ENCODE measurements at regions not wholly inside any gene's neighbourhood (a gene's known extent, or its start where the extent isn't known, plus 50 kb on each side); places are given as distances from the start of the nearest gene placed in this dataset.
"Not testable (repeated sequence)": the region's sequence is repeated elsewhere in the genome, so short reads cannot be mapped to it uniquely, and the experiment has no call there.

DNA sequence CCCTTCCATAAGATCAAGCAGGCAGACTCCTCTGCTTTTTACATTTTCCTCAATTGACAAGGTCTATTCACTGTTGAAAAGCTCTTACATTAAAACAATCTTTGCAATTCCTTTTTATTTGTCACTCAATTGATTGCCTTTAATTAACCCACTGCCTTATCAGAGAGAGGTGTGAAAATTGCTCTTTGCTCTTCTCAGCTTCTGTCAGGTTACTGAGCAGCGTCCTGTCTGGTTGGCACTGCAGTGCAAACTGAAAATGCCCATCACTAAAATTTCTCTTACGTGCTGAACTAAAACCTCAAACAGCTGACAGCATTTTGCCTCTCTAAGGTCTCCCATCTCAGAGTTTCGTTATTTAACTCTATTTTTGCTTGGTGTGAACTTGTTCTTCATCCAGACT lies 504.1 kb upstream of the ATXN7L3B start:
- Histone ChIP-seq H2AFZ (ENCODE audit: low read length) (no peak overlapping the region), H4K20me1 (ENCODE audit: insufficient read depth, low read length) (no peaks in the 10 kb centered on the region), H3K4me1 (ENCODE audit: low read length) (no peaks in the 10 kb centered on the region), H3K27ac (ENCODE audit: low read length) (no peak overlapping the region), H3K79me2 (ENCODE audit: low read length) (no peaks in the 10 kb centered on the region), H3K27me3 (replicated peaks; ENCODE audit: insufficient read depth, low read length) (no peaks in the 10 kb centered on the region), H3K9me3 (replicated peaks; ENCODE audit: insufficient read depth, low read length) (no peaks in the 10 kb centered on the region), H3K9ac (ENCODE audit: low read length) (no peak overlapping the region), H3F3A (ENCODE audit: insufficient read depth, low read length) (no peaks in the 10 kb centered on the region), H3K36me3 (replicated peaks; ENCODE audit: insufficient read depth, low read length) (no peaks in the 10 kb centered on the region), H3K9me2 (replicated peaks; ENCODE audit: insufficient read depth, low read length) (no peaks in the 10 kb centered on the region), H3K4me3 (ENCODE audit: low read length) (no peak overlapping the region), H3K4me2 (ENCODE audit: low read depth, low read length) (no peak overlapping the region)
- no peak for TF ChIP-seq EZH2 (optimal IDR thresholded peaks at IDR 0.05; ENCODE audit: low read depth, low read length)
- no peak for TF ChIP-seq EZH2phosphoT487 (IDR thresholded peaks at IDR 0.05; ENCODE audit: low read length)
- TF ChIP-seq, protein P1, sequence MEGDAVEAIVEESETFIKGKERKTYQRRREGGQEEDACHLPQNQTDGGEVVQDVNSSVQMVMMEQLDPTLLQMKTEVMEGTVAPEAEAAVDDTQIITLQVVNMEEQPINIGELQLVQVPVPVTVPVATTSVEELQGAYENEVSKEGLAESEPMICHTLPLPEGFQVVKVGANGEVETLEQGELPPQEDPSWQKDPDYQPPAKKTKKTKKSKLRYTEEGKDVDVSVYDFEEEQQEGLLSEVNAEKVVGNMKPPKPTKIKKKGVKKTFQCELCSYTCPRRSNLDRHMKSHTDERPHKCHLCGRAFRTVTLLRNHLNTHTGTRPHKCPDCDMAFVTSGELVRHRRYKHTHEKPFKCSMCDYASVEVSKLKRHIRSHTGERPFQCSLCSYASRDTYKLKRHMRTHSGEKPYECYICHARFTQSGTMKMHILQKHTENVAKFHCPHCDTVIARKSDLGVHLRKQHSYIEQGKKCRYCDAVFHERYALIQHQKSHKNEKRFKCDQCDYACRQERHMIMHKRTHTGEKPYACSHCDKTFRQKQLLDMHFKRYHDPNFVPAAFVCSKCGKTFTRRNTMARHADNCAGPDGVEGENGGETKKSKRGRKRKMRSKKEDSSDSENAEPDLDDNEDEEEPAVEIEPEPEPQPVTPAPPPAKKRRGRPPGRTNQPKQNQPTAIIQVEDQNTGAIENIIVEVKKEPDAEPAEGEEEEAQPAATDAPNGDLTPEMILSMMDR (IDR thresholded peaks at IDR 0.05; ENCODE audit: low read length), result no peak
- DNase-seq, result no peak

DNA sequence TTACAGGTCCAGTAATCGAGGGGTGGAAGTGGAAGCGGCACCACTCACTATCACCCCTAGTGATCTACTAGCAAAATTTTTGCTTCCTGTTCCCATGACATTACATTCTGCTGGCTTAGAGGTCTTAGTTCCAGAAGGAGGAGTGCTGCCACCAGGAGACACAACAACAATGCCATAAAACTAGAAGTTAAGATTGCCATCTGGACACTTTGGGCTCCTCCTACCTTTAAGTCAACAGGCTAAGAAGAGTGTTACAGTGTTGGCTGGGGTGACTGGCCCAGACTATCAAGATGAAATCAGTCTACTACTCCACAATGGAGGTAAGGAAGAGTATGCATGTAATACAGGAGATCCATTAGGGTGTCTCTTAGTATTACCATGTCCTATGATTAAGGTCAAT lies 498.5 kb upstream of the ATXN7L3B start:
- not testable (repeated sequence) for H3K27me3 ChIP-seq (replicated peaks; ENCODE audit: insufficient read depth, low read length); DNase-seq; H3K79me2 ChIP-seq (ENCODE audit: low read length); H3K4me1 ChIP-seq (ENCODE audit: low read length); H3K27ac ChIP-seq (ENCODE audit: low read length); H4K20me1 ChIP-seq (ENCODE audit: insufficient read depth, low read length); H3K4me2 ChIP-seq (ENCODE audit: low read depth, low read length); H3K9ac ChIP-seq (ENCODE audit: low read length); H3K9me3 ChIP-seq (replicated peaks; ENCODE audit: insufficient read depth, low read length); H3K36me3 ChIP-seq (replicated peaks; ENCODE audit: insufficient read depth, low read length); H3K9me2 ChIP-seq (replicated peaks; ENCODE audit: insufficient read depth, low read length); H2AFZ ChIP-seq (ENCODE audit: low read length); H3F3A ChIP-seq (ENCODE audit: insufficient read depth, low read length); H3K4me3 ChIP-seq (ENCODE audit: low read length)

DNA sequence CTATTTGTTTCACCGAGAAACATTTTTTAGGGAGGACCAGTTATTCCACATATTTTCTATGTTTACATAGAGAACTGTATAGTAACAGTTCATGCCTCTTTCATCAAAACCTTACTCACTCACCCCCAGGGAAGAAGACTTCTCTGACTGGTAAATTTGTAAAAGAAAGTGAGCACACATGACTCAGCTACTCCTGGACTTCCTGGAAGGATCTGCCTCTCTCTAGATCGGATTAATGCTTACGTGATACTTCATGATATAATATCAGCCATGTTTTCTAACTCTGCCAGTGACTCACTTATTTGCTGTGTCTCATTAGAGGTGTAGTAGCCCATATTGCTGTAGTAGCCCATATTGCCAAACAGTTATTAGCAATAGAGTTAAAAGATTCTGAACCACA lies 494.3 kb upstream of the ATXN7L3B start:
- no peaks in the 10 kb centered on the region for H3F3A ChIP-seq (ENCODE audit: insufficient read depth, low read length)
- H3K4me1 ChIP-seq (ENCODE audit: low read length), result no peaks in the 10 kb centered on the region
- no peak overlapping the region for H3K4me3 ChIP-seq (ENCODE audit: low read length)
- no peaks in the 10 kb centered on the region for H3K9me2 ChIP-seq (replicated peaks; ENCODE audit: insufficient read depth, low read length)
- H3K27me3 ChIP-seq (replicated peaks; ENCODE audit: insufficient read depth, low read length), result no peaks in the 10 kb centered on the region
- H3K36me3 ChIP-seq (replicated peaks; ENCODE audit: insufficient read depth, low read length), result no peaks in the 10 kb centered on the region
- no peak overlapping the region for H3K27ac ChIP-seq (ENCODE audit: low read length)
- no peaks in the 10 kb centered on the region for H3K9me3 ChIP-seq (replicated peaks; ENCODE audit: insufficient read depth, low read length)
- no peaks in the 10 kb centered on the region for H3K79me2 ChIP-seq (ENCODE audit: low read length)
- H2AFZ ChIP-seq (ENCODE audit: low read length), result no peak overlapping the region
- no peaks in the 10 kb centered on the region for H4K20me1 ChIP-seq (ENCODE audit: insufficient read depth, low read length)
- no peak overlapping the region for H3K9ac ChIP-seq (ENCODE audit: low read length)
- no peak for DNase-seq
- no peak overlapping the region for H3K4me2 ChIP-seq (ENCODE audit: low read depth, low read length)
- TF ChIP-seq EZH2phosphoT487 (IDR thresholded peaks at IDR 0.05; ENCODE audit: low read length), result no peak
- TF ChIP-seq, protein P1 (IDR thresholded peaks at IDR 0.05; ENCODE audit: low read length), result no peak
- TF ChIP-seq EZH2 (optimal IDR thresholded peaks at IDR 0.05; ENCODE audit: low read depth, low read length), result no peak

DNA sequence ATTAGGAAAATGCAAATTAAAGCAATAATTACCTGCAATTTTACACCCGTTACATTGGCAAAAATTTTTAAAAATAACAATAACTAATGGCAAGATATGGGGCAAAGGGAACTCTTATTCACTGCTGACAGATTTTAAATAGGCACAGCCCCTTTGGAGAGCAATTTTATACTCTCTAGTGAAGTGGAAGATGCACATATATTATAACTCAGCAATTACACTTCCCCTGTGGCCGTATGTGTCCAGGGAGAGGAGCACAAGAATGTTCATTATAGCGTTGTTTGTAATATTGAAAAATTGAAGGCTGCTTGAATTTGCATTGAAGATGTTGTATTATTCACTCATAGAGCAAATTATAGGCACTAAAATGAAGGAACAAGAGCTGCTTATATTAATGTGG lies 488.3 kb upstream of the ATXN7L3B start:
- Histone ChIP-seq H3K9me2 (replicated peaks; ENCODE audit: insufficient read depth, low read length) (no peaks in the 10 kb centered on the region), H3K4me1 (ENCODE audit: low read length) (no peaks in the 10 kb centered on the region), H3K27me3 (replicated peaks; ENCODE audit: insufficient read depth, low read length) (no peaks in the 10 kb centered on the region), H3F3A (ENCODE audit: insufficient read depth, low read length) (no peaks in the 10 kb centered on the region), H2AFZ (ENCODE audit: low read length) (no peak overlapping the region), H4K20me1 (ENCODE audit: insufficient read depth, low read length) (no peaks in the 10 kb centered on the region), H3K4me2 (ENCODE audit: low read depth, low read length) (no peak overlapping the region), H3K27ac (ENCODE audit: low read length) (no peak overlapping the region), H3K9ac (ENCODE audit: low read length) (no peak overlapping the region), H3K79me2 (ENCODE audit: low read length) (no peaks in the 10 kb centered on the region), H3K4me3 (ENCODE audit: low read length) (no peak overlapping the region), H3K9me3 (replicated peaks; ENCODE audit: insufficient read depth, low read length) (no peaks in the 10 kb centered on the region), H3K36me3 (replicated peaks; ENCODE audit: insufficient read depth, low read length) (no peaks in the 10 kb centered on the region)
- TF ChIP-seq EZH2 (optimal IDR thresholded peaks at IDR 0.05; ENCODE audit: low read depth, low read length) (no peak), EZH2phosphoT487 (IDR thresholded peaks at IDR 0.05; ENCODE audit: low read length) (no peak)
- TF ChIP-seq, protein P1 (IDR thresholded peaks at IDR 0.05; ENCODE audit: low read length), result no peak
- DNase-seq, result no peak

Data from MM.1S (cell line).